Hematopoietic multipotent progenitor cell treated with erythropoietin and hydrocortisone succinate and interleukin-3 and kit ligand, for 4 days (in vitro differentiated cells): ENCODE measurements at regions not wholly inside any gene's neighbourhood (a gene's known extent, or its start where the extent isn't known, plus 50 kb on each side); places are given as distances from the start of the nearest gene placed in this dataset.
"Not testable (repeated sequence)": the region's sequence is repeated elsewhere in the genome, so short reads cannot be mapped to it uniquely, and the experiment has no call there.

Experiments used
- DNase-seq: peaks from one replicate; pipeline ENCODE4 v3.0.0-alpha.2; 2015

DNA sequence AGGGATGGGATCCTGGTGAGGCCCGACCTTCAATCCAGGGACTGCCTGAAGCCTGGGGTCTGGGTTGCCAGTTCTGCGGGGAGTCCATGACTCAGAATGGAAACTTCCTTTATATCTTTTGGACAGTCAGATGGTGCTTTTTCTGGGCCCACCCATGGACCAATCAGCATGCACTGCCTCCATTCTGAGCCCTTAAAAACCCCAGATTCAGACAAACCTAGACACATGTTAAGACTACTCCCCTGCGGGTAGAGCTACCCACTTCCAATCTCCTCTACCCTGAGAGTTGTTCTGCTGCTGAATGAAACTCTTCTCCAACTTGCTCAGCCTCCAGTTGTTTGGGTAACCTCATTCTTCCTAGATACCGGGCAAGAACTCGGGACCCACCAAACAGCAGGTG lies 1315.2 kb upstream of the MIR17HG start:
- no peak for DNase-seq

DNA sequence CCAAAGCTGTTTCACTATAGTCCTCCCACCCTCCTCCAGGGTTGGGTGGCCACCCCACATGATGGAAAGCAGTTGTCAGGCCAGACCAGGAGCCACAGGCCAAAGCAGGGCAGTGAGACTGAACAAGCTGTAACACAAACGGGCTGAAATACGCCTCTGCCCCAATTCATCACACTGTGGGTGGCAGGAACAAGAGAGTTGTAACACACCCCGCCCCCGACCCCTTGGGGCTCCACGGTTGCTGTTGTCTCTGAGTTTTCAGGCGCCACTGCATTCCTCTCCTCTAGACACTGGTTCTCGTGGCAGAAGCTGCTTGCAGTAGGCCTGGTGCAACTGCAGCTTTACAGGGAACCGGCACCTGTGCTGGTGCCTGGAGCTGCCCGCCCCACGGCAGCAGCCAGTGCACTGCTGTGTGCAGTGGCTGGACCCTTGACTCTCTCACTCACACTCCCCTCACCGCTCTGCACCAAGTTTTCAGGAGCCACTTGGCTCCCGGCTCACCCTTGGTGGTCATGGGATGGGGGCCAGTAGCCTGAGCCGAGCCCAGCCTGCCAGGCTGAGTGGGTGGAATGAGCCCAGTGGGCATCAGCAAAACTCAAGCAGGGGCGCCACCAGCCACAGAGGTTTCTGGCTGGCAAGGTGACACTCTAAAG lies 1314.5 kb upstream of the MIR17HG start:
- DNase-seq, result no peak

DNA sequence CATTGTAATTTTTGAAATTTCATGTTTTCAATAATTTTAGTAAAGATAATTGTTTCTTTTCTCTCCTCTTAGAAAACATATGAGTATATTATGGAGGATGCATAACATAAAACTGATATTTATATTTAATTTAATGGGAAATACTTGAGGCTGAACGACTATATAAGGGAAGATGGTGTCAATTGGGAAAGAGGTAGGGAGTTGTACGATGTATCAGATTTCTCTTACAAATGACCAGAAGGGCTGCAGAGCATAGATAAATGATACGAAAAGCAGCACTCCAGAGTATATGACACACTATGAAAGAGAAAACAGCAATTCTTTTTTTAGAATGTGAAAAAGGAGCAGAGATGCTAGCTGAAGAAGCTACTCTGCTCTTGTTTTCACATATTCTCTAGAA lies 1308.0 kb upstream of the MIR17HG start:
- DNase-seq, result no peak

DNA sequence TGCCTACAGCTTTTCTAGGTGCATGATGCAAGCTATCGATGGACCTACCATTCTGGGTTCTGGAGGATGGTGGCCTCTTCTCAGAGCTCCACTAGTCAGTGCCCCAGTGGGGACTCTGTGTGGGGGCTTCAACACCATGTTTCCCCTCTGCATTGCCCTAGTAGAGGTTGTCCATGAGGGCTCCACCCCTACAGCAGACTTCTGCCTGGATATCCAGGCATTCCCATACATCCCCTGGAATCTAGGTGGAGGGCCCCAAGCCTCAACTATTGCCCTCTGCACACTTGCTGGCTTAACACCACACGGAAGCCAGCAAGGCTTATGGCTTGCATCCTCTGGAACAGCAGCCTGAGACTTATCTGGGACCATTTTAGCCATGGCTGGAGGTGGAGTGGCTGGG lies 1299.9 kb upstream of the MIR17HG start:
- DNase-seq, result no peak

GRCh38 chr13:90049989-90050671 lies 1297.4 kb upstream of the MIR17HG start:
- no peak for DNase-seq

DNA sequence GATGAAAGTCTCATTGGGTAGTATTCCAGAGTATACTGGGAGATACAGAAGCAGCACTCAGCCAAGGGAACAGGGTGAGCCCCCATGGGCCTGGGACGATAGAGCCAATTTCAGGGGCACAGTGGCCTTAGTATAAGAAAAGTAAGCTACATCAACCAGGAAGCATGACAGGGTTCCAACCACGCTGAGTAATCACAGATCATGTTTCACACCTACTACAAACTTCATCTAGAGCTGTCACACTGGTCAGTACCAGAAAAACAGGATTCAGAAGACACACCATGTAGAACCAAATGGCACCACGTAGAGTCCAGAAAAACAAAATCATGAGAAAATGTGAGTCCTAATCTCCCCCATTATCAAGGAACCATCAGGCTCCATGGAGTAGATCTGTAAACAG lies 1292.4 kb upstream of the MIR17HG start:
- DNase-seq, result no peak

- DNase-seq, result no peak
Measured at GRCh38 chr13:90055760-90056159, 1291.7 kb upstream of the MIR17HG start.

- DNase-seq, result not testable (repeated sequence)
Measured at GRCh38 chr13:90064226-90064625, 1283.3 kb upstream of the MIR17HG start.

GRCh38 chr13:90068658-90069057 lies 1278.8 kb upstream of the MIR17HG start:
- peak; percentile 15 for DNase-seq

DNA sequence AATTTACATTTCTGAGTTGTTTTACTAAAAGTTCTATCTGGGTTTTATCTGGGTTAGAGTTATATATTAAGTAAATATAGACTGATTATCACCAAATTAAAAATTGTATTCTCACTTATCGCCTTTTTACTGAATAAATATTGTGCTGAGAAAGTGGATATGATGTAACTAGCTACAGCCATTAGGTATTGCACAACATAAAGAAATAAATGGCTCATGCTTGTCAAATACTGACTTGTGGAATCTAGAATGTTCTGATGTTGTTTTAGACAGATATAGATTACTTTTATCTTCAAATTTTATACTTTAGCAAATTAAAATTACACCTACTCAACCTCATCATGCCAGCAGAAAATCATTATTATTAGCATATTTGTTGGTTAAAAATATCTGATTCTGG lies 1277.1 kb upstream of the MIR17HG start:
- DNase-seq, result no peak

- DNase-seq, result no peak
Measured at GRCh38 chr13:90070837-90071525, 1276.5 kb upstream of the MIR17HG start.

- DNase-seq, result no peak
Measured at GRCh38 chr13:90084684-90085290, 1262.7 kb upstream of the MIR17HG start.

DNA sequence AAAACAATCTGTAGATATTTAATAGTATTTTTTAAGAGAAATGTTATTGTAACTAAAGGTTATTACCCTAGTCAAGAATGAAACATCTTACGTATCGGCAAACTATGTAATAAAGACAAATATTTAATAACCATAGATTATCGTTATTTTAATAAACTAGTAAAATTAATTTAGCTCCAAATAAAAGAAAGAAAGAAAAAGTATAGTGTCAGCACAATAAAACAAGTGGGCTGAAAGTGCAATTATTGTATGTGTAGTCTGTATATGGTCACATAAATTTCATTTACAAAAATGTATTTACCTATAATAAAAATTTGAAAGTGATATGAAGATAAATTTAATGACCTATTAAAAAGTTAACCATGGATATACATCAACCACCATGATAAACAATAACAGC lies 1258.4 kb upstream of the MIR17HG start:
- DNase-seq, result no peak

- peak; percentile 22 for DNase-seq
Measured at GRCh38 chr13:90091611-90092010, 1255.9 kb upstream of the MIR17HG start.

GRCh38 chr13:90094357-90094756 lies 1253.1 kb upstream of the MIR17HG start:
- DNase-seq, result no peak

GRCh38 chr13:90098577-90098976 lies 1248.9 kb upstream of the MIR17HG start:
- no peak for DNase-seq

GRCh38 chr13:90099847-90100246 lies 1247.6 kb upstream of the MIR17HG start:
- DNase-seq, result no peak

GRCh38 chr13:90103099-90103784 lies 1244.2 kb upstream of the MIR17HG start:
- DNase-seq, result no peak

- no peak for DNase-seq
Measured at GRCh38 chr13:90104764-90105163, 1242.7 kb upstream of the MIR17HG start.

- DNase-seq, result peak; percentile 1
Measured at GRCh38 chr13:90105276-90105675, 1242.2 kb upstream of the MIR17HG start.

GRCh38 chr13:90105849-90106496 lies 1241.5 kb upstream of the MIR17HG start:
- DNase-seq, result peak; percentile 4

- no peak for DNase-seq
Measured at GRCh38 chr13:90107661-90108060, 1239.8 kb upstream of the MIR17HG start.

GRCh38 chr13:90108547-90108946 lies 1238.9 kb upstream of the MIR17HG start:
- no peak for DNase-seq
